PC-9 (cell line): ENCODE measurements at regions not wholly inside any gene's neighbourhood (a gene's known extent, or its start where the extent isn't known, plus 50 kb on each side); places are given as distances from the start of the nearest gene placed in this dataset.

Experiments
- BruUV-seq: library from RNA; stranded (reverse); fragments of 400-500 nt; replicated peaks from 2 replicates; lab custom pipeline; 2021; lab: Mats Ljungman, UMichigan
- CTCF ChIA-PET: fragments of 300-600 bp; sonication (Branson Sonifier 250); formaldehyde crosslinking; loops from one replicate; lab custom pipeline; 2022; ENCODE audit warnings: antibody characterized with exemption; lab: Charles Lee
- POLR2A ChIA-PET: fragments of 300-600 bp; sonication (Branson Sonifier 250); formaldehyde crosslinking; loops from one replicate; lab custom pipeline; 2022; ENCODE audit warnings: antibody characterized with exemption; ENCODE audit not compliant: unreplicated experiment; lab: Charles Lee
- DNase-seq, 2 experiments: peaks; one replicate each; pipeline versions ENCODE4 v3.0.0 to v3.0.0-alpha.2; 2015 to 2022; ENCODE audit warnings: mixed read lengths in 1 of 2
- H2AFZ ChIP-seq: fragments of 200-600 bp; sonication (generic); 2 replicates; pipeline ENCODE4 v1.8.1; 2017; ENCODE audit warnings: antibody characterized with exemption
- H3F3A ChIP-seq: fragments of 200-600 bp; sonication (generic); 2 replicates; pipeline ENCODE4 v1.8.1; 2017; ENCODE audit warnings: antibody characterized with exemption, mild to moderate bottlenecking, low read depth; ENCODE audit not compliant: insufficient read depth
- H3K27ac ChIP-seq: fragments of 200-600 bp; sonication (generic); 2 replicates; pipeline ENCODE4 v1.6.1; 2016; ENCODE audit warnings: mixed run types
- H3K27me3 ChIP-seq: fragments of 200-600 bp; sonication (generic); 2 replicates; pipeline ENCODE4 v1.6.1; 2016; ENCODE audit warnings: low read depth, mixed run types; ENCODE audit not compliant: insufficient read depth
- H3K36me3 ChIP-seq: fragments of 200-600 bp; sonication (generic); 2 replicates; pipeline ENCODE4 v1.6.1; 2016; ENCODE audit warnings: low read depth, mixed run types
- H3K4me1 ChIP-seq: fragments of 200-600 bp; sonication (generic); replicated peaks from 2 replicates; pipeline ENCODE4 v1.6.1; 2016; ENCODE audit warnings: mixed run types; ENCODE audit not compliant: insufficient read depth
- H3K4me2 ChIP-seq: fragments of 200-600 bp; sonication (generic); 2 replicates; pipeline ENCODE4 v1.6.1; 2017; ENCODE audit warnings: mixed run types
- H3K4me3 ChIP-seq: fragments of 200-600 bp; sonication (generic); 2 replicates; pipeline ENCODE4 v1.6.1; 2016; ENCODE audit warnings: mixed run types
- H3K79me2 ChIP-seq: fragments of 200-600 bp; sonication (generic); 2 replicates; pipeline ENCODE4 v1.6.1; 2017; ENCODE audit warnings: low read depth, mixed run types
- H3K9me2 ChIP-seq: fragments of 200-600 bp; sonication (generic); 2 replicates; pipeline ENCODE4 v1.8.1; 2017; ENCODE audit warnings: mild to moderate bottlenecking; ENCODE audit not compliant: insufficient read depth
- H3K9me3 ChIP-seq: fragments of 200-600 bp; sonication (generic); 2 replicates; pipeline ENCODE4 v1.8.1; 2016; ENCODE audit warnings: low read depth; ENCODE audit not compliant: insufficient read depth
- H4K20me1 ChIP-seq: fragments of 200-600 bp; sonication (generic); 2 replicates; pipeline ENCODE4 v1.8.1; 2017; ENCODE audit not compliant: insufficient read depth
- EZH2 ChIP-seq: fragments of 200-600 bp; sonication (generic); IDR thresholded peaks from 2 replicates; pipeline ENCODE4 v1.8.0; 2017; ENCODE audit warnings: antibody characterized with exemption, low read depth
- intact Hi-C: fragments of 100-400 bp; cut with micrococcal nuclease; formaldehyde crosslinking; loops from one replicate; pipeline ENCODE4 v1.10.0; 2022; ENCODE audit not compliant: unreplicated experiment
- TF ChIP-seq, protein P1 (sequence below): fragments of 200-600 bp; sonication (generic); conservative IDR thresholded peaks from 2 replicates; pipeline ENCODE4 v1.6.1; 2017; ENCODE audit warnings: mixed run types, antibody characterized with exemption, mild to moderate bottlenecking, moderate library complexity

DNA sequence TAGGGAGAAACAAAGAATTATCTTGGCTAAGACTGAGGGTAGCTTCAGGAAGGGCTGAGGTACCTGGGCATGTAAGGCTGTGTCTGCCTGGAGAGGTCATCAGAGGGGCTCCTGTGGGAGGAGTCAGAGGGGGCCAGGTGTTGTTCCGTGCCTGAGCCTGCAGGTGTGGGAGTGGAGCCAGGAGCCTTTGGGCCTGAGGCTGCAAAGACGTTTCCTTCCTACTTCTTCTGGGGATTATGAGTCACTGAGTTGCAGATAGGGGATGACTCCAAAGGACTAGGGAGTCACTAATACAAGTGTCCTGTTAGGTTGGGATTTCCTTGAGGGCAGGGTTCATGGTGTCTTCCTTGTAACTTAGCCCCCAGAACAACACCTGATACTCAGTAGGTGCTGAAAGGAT lies 391.1 kb downstream of the ARHGEF28 start:
- ChIA-PET POLR2A (interaction anchor here (0.7 kb wide), 1 partner anchor 78 kb away, joined by 9 read pairs; no protein-coding TSS in a partner anchor), CTCF (no interaction called here)
- Histone ChIP-seq H3K4me3 (no peak overlapping the region), H3K36me3 (no peaks in the 10 kb centered on the region), H3F3A (peaks cover 21% of the 10 kb centered on the region; the same call in 1 of the 2 replicates), H3K9me3 (no peaks in the 10 kb centered on the region), H3K4me1 (peaks cover 24% of the 10 kb centered on the region), H3K27ac (peak overlapping the region; percentile 75), H3K79me2 (no peaks in the 10 kb centered on the region), H2AFZ (no peak overlapping the region; the same call in 1 of the 2 replicates), H4K20me1 (no peaks in the 10 kb centered on the region), H3K9me2 (no peaks in the 10 kb centered on the region), H3K27me3 (no peaks in the 10 kb centered on the region), H3K4me2 (peak overlapping the region; percentile 60)
- BruUV-seq: no TSS peak
- intact Hi-C loops: loop anchor here (5.0 kb wide), 1 partner anchor 80 kb away; no protein-coding TSS in a partner anchor
- peak; percentile 84 to 92 for DNase-seq
- TF ChIP-seq EZH2: no peak
- TF ChIP-seq, protein P1, sequence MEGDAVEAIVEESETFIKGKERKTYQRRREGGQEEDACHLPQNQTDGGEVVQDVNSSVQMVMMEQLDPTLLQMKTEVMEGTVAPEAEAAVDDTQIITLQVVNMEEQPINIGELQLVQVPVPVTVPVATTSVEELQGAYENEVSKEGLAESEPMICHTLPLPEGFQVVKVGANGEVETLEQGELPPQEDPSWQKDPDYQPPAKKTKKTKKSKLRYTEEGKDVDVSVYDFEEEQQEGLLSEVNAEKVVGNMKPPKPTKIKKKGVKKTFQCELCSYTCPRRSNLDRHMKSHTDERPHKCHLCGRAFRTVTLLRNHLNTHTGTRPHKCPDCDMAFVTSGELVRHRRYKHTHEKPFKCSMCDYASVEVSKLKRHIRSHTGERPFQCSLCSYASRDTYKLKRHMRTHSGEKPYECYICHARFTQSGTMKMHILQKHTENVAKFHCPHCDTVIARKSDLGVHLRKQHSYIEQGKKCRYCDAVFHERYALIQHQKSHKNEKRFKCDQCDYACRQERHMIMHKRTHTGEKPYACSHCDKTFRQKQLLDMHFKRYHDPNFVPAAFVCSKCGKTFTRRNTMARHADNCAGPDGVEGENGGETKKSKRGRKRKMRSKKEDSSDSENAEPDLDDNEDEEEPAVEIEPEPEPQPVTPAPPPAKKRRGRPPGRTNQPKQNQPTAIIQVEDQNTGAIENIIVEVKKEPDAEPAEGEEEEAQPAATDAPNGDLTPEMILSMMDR: no peak

DNA sequence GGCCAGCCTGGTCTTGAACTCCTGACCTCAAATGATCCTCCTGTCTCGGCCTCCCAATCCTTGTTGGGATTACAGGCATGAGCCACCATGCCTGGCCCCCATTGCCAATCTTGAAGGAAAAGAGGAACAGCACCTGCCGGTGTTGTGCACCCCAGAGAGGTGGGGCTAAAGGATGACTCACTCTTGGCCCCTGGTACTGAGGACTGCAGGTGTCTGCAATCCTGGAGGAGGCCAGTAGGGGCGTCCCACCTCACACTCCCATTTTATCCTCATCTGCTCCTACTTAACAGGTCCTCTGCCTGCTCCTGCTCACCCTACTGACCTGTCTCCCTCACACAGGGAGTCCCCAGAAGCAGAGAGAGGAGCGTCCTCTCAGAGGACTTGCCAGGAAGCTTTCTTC lies 390.4 kb downstream of the ARHGEF28 start:
- BruUV-seq: no TSS peak
- Histone ChIP-seq H3K27me3 (no peaks in the 10 kb centered on the region), H3K9me3 (no peaks in the 10 kb centered on the region), H3K4me3 (no peak overlapping the region), H3K27ac (peak overlapping the region; percentile 75), H3K36me3 (no peaks in the 10 kb centered on the region), H3K9me2 (no peaks in the 10 kb centered on the region), H3F3A (peaks cover 21% of the 10 kb centered on the region; the same call in 1 of the 2 replicates), H3K4me2 (peak overlapping the region; percentile 60), H2AFZ (0 out of 2 replicates have a peak overlapping the region, but pooled peaks have one; percentile 4), H3K79me2 (no peaks in the 10 kb centered on the region), H4K20me1 (no peaks in the 10 kb centered on the region), H3K4me1 (peaks cover 24% of the 10 kb centered on the region)
- TF ChIP-seq EZH2: no peak
- TF ChIP-seq, protein P1: 0 out of 2 replicates have a peak, but pooled peaks have one; percentile 40
- intact Hi-C loops: loop anchor here (5.0 kb wide), 1 partner anchor 79 kb away; no protein-coding TSS in a partner anchor
- ChIA-PET CTCF (no interaction called here), POLR2A (no interaction called here)
- DNase-seq: peak in 1 of 2 experiments; percentile 18

GRCh38 chr5:74015716-74016115 lies 389.7 kb downstream of the ARHGEF28 start:
- H2AFZ ChIP-seq: no peak overlapping the region
- ChIA-PET CTCF (interaction anchor here (0.7 to 0.9 kb wide), 2 partner anchors 19 to 52 kb away, joined by 3 to 15 read pairs; no protein-coding TSS in a partner anchor), POLR2A (no interaction called here)
- H3K4me1 ChIP-seq: peaks cover 24% of the 10 kb centered on the region
- BruUV-seq: no TSS peak
- no peaks in the 10 kb centered on the region for H4K20me1 ChIP-seq
- no peaks in the 10 kb centered on the region for H3K9me3 ChIP-seq
- peaks cover 21% of the 10 kb centered on the region; the same call in 1 of the 2 replicates for H3F3A ChIP-seq
- H3K27ac ChIP-seq: no peak overlapping the region
- no peak for DNase-seq
- TF ChIP-seq EZH2: no peak
- TF ChIP-seq, protein P1: no peak
- no peaks in the 10 kb centered on the region for H3K79me2 ChIP-seq
- no peaks in the 10 kb centered on the region for H3K36me3 ChIP-seq
- H3K9me2 ChIP-seq: no peaks in the 10 kb centered on the region
- H3K4me2 ChIP-seq: no peak overlapping the region
- H3K4me3 ChIP-seq: no peak overlapping the region
- H3K27me3 ChIP-seq: no peaks in the 10 kb centered on the region
- intact Hi-C loops: loop anchor here (5.0 kb wide), 1 partner anchor 78 kb away; no protein-coding TSS in a partner anchor
